H1 (cell line): ENCODE measurements at regions not wholly inside any gene's neighbourhood (a gene's known extent, or its start where the extent isn't known, plus 50 kb on each side); places are given as distances from the start of the nearest gene placed in this dataset.

ENCODE experiments used
- CTCF ChIA-PET: fragments of 300-600 bp; sonication (Branson Sonifier 250); formaldehyde crosslinking; loops from one replicate; lab custom pipeline; 2021; ENCODE audit not compliant: partially characterized antibody; lab: Charles Lee
- POLR2A ChIA-PET: fragments of 300-600 bp; sonication (Branson Sonifier 250); formaldehyde crosslinking; loops from one replicate; lab custom pipeline; 2021; ENCODE audit warnings: inconsistent platforms; ENCODE audit not compliant: partially characterized antibody; lab: Charles Lee
- DNase-seq, 2 experiments: peaks; one replicate each; pipeline versions ENCODE4 v3.0.0 to v3.0.0-alpha.2; 2010 to 2022; ENCODE audit warnings: low spot score in 2 of 2, low read depth in 1 of 2, mixed read lengths in 1 of 2
- FAIRE-seq: peaks from 2 replicates; lab custom pipeline; 2011; peaks lifted over from hg19 to GRCh38; lab: Jason Lieb, UNC
- H2AFZ ChIP-seq: 2 replicates; pipeline ENCODE4 v1.8.1; 2012; ENCODE audit warnings: low read length, inconsistent platforms
- H2AK5ac ChIP-seq: 2 replicates; pipeline ENCODE4 v1.6.1; 2013; ENCODE audit warnings: low read depth, low read length
- H2BK120ac ChIP-seq: replicated peaks from 2 replicates; pipeline ENCODE3; 2013; ENCODE audit warnings: low read depth, low read length, inconsistent platforms
- H2BK12ac ChIP-seq: 2 replicates; pipeline ENCODE4 v1.6.1; 2013; ENCODE audit warnings: low read depth, low read length
- H2BK15ac ChIP-seq: 2 replicates; pipeline ENCODE4 v1.6.1; 2013; ENCODE audit warnings: low read length
- H2BK20ac ChIP-seq: 2 replicates; pipeline ENCODE4 v1.6.1; 2013; ENCODE audit warnings: low read length
- H2BK5ac ChIP-seq: 2 replicates; pipeline ENCODE4 v1.6.1; 2013; ENCODE audit warnings: low read depth, low read length
- H3K14ac ChIP-seq: 2 replicates; pipeline ENCODE4 v1.6.1; 2013; ENCODE audit warnings: inconsistent platforms; ENCODE audit not compliant: insufficient read length
- H3K18ac ChIP-seq: 2 replicates; pipeline ENCODE4 v1.6.1; 2013; ENCODE audit warnings: low read length; ENCODE audit errors: extremely low read depth
- H3K23ac ChIP-seq: 2 replicates; pipeline ENCODE4 v1.6.1; 2013; ENCODE audit warnings: inconsistent platforms; ENCODE audit not compliant: insufficient read length
- H3K23me2 ChIP-seq: 2 replicates; pipeline ENCODE4 v1.6.1; 2013; ENCODE audit warnings: low read depth, low read length
- H3K27ac ChIP-seq: 2 replicates; pipeline ENCODE4 v1.6.1; 2011; ENCODE audit warnings: low read depth, low read length, inconsistent platforms
- H3K27me3 ChIP-seq, 4 experiments: replicated peaks in 1 of 4; 1 replicate in 1 of 4; 2 replicates in 3 of 4; pipeline versions ENCODE4 v1.6.1 to v1.8.1; 2011 to 2013; ENCODE audit warnings: low read length in 3 of 4, mild to moderate bottlenecking in 3 of 4, inconsistent platforms in 2 of 4, mixed read lengths in 2 of 4, moderate library complexity in 1 of 4; ENCODE audit not compliant: control insufficient read depth in 3 of 4, insufficient read depth in 3 of 4; ENCODE audit errors: extremely low read depth in 1 of 4
- H3K36me3 ChIP-seq, 4 experiments: 2 replicates each; pipeline versions ENCODE4 v1.6.1 to v1.8.1; 2011 to 2013; ENCODE audit warnings: mild to moderate bottlenecking in 4 of 4, low read length in 3 of 4, moderate library complexity in 2 of 4, control low read depth in 1 of 4, inconsistent platforms in 1 of 4; ENCODE audit not compliant: insufficient read depth in 4 of 4, control insufficient read depth in 2 of 4
- H3K4ac ChIP-seq: replicated peaks from 2 replicates; pipeline ENCODE3; 2013; ENCODE audit warnings: low read length, low read depth, mixed read lengths, inconsistent platforms; ENCODE audit not compliant: insufficient read length
- H3K4me1 ChIP-seq, 4 experiments: replicated peaks in 1 of 4; 1 replicate in 1 of 4; 2 replicates in 3 of 4; pipeline versions ENCODE4 v1.6.1 to v1.8.1; 2011 to 2013; ENCODE audit warnings: low read length in 3 of 4, inconsistent platforms in 2 of 4, mixed read lengths in 1 of 4; ENCODE audit not compliant: insufficient read depth in 4 of 4, control insufficient read depth in 3 of 4
- H3K4me2 ChIP-seq, 2 experiments: 2 replicates each; pipeline versions ENCODE4 v1.6.1 to v1.8.1; 2011 to 2013; ENCODE audit warnings: low read depth in 2 of 2, low read length in 2 of 2, control low read depth in 1 of 2, inconsistent platforms in 1 of 2, mild to moderate bottlenecking in 1 of 2; ENCODE audit not compliant: insufficient read depth in 1 of 2
- H3K4me3 ChIP-seq, 4 experiments: fragments of 200-600, 300-600 bp in 1 of 4; sonication (generic), shearing (Covaris generic), sonication (Bioruptor Twin) in 1 of 4; 2 replicates each; pipeline versions ENCODE4 v1.5.1 to v1.8.1; 2011 to 2016; ENCODE audit warnings: low read length in 4 of 4, low read depth in 3 of 4, control low read depth in 2 of 4, inconsistent platforms in 2 of 4, mild to moderate bottlenecking in 2 of 4, mixed read lengths in 1 of 4, moderate library complexity in 1 of 4; ENCODE audit not compliant: insufficient read depth in 2 of 4; ENCODE audit errors: extremely low read depth in 1 of 4
- H3K56ac ChIP-seq: replicated peaks from 2 replicates; pipeline ENCODE3; 2013; ENCODE audit warnings: low read depth, mild to moderate bottlenecking, mixed read lengths, low read length, inconsistent platforms; ENCODE audit not compliant: insufficient read length
- H3K79me1 ChIP-seq: 2 replicates; pipeline ENCODE4 v1.6.1; 2013; ENCODE audit warnings: low read depth, low read length, control low read depth
- H3K79me2 ChIP-seq, 2 experiments: 2 replicates each; pipeline versions ENCODE4 v1.6.1 to v1.8.1; 2012 to 2013; ENCODE audit warnings: low read length in 2 of 2, mild to moderate bottlenecking in 2 of 2, inconsistent platforms in 1 of 2; ENCODE audit not compliant: insufficient read depth in 2 of 2, control insufficient read depth in 1 of 2
- H3K9ac ChIP-seq, 4 experiments: replicated peaks in 1 of 4; 1 replicate in 1 of 4; 2 replicates in 3 of 4; pipeline versions ENCODE4 v1.6.1 to v1.8.1; 2011 to 2013; ENCODE audit warnings: low read depth in 3 of 4, low read length in 3 of 4, control low read depth in 2 of 4, mild to moderate bottlenecking in 2 of 4, moderate library complexity in 2 of 4, inconsistent platforms in 1 of 4; ENCODE audit errors: extremely low read depth in 1 of 4
- H3K9me3 ChIP-seq, 2 experiments: 2 replicates each; pipeline versions ENCODE4 v1.6.1 to v1.8.1; 2012 to 2013; ENCODE audit warnings: mild to moderate bottlenecking in 2 of 2, moderate library complexity in 2 of 2, control low read depth in 1 of 2, inconsistent platforms in 1 of 2, low read depth in 1 of 2, low read length in 1 of 2, mixed read lengths in 1 of 2; ENCODE audit not compliant: insufficient read depth in 2 of 2
- H4K20me1 ChIP-seq, 2 experiments: replicated peaks in 1 of 2; 2 replicates each; pipeline versions ENCODE3 to v1.8.1; 2011 to 2013; ENCODE audit warnings: inconsistent platforms in 2 of 2, low read length in 2 of 2, mild to moderate bottlenecking in 1 of 2; ENCODE audit not compliant: insufficient read depth in 2 of 2, control insufficient read depth in 1 of 2
- H4K5ac ChIP-seq: 2 replicates; pipeline ENCODE4 v1.6.1; 2013; ENCODE audit warnings: low read length, low read depth, mixed read lengths, inconsistent platforms; ENCODE audit not compliant: insufficient read length
- H4K8ac ChIP-seq: 2 replicates; pipeline ENCODE4 v1.8.0; 2013; ENCODE audit warnings: mild to moderate bottlenecking, moderate library complexity, low read length, inconsistent platforms; ENCODE audit not compliant: insufficient read depth; ENCODE audit errors: extremely low read depth
- H4K91ac ChIP-seq: replicated peaks from 2 replicates; pipeline ENCODE3; 2013; ENCODE audit warnings: low read length, mixed read lengths, inconsistent platforms; ENCODE audit not compliant: insufficient read length
- ASH2L ChIP-seq: fragments of 200-600, 300-600 bp; sonication (generic); IDR thresholded peaks from one replicate; pipeline ENCODE4 v1.7.1; 2017; ENCODE audit warnings: low read length
- BCL11A ChIP-seq, 2 experiments: IDR thresholded peaks; one replicate each; pipeline ENCODE4 v1.6.1; 2011; ENCODE audit warnings: low read depth in 2 of 2, low read length in 2 of 2, mild to moderate bottlenecking in 2 of 2
- CBX8 ChIP-seq: fragments of 300-800, 300-1000 bp; sonication (generic); IDR thresholded peaks from 2 replicates; pipeline ENCODE4 v1.7.1; 2016; ENCODE audit warnings: low read depth, low read length, borderline replicate concordance
- CTBP2 ChIP-seq: IDR thresholded peaks from 2 replicates; pipeline ENCODE4 v1.7.0; 2011; ENCODE audit warnings: borderline replicate concordance, mild to moderate bottlenecking, moderate library complexity, mixed read lengths, low read length; ENCODE audit not compliant: insufficient read depth, insufficient read length
- JUN ChIP-seq: IDR thresholded peaks from 2 replicates; pipeline ENCODE4 v1.6.1; 2011; ENCODE audit warnings: low read depth, mild to moderate bottlenecking, improper control_type of control experiment, low read length
- POLR2A ChIP-seq, 2 experiments: IDR thresholded peaks; 1 replicate in 1 of 2; 2 replicates in 1 of 2; pipeline ENCODE4 v1.6.1; 2011; ENCODE audit warnings: low read depth in 2 of 2, low read length in 2 of 2, mild to moderate bottlenecking in 2 of 2; ENCODE audit errors: control extremely low read depth in 1 of 2
- POLR2AphosphoS5 ChIP-seq: IDR thresholded peaks from 2 replicates; pipeline ENCODE4 v1.6.1; 2011; ENCODE audit warnings: low read depth, low read length
- POU5F1 ChIP-seq: IDR thresholded peaks from 2 replicates; pipeline ENCODE4 v1.6.1; 2011; ENCODE audit warnings: low read depth, mild to moderate bottlenecking, low read length, moderate library complexity
- SP2 ChIP-seq: IDR thresholded peaks from 2 replicates; pipeline ENCODE4 v1.6.1; 2012; ENCODE audit warnings: mild to moderate bottlenecking, low read length, inconsistent platforms
- SP4 ChIP-seq: IDR thresholded peaks from 2 replicates; pipeline ENCODE4 v1.6.1; 2012; ENCODE audit warnings: low read length, inconsistent platforms
- TAF7 ChIP-seq: optimal IDR thresholded peaks from 2 replicates; pipeline ENCODE3; 2011; ENCODE audit warnings: low read depth, mild to moderate bottlenecking, inconsistent platforms, low read length, moderate library complexity, borderline replicate concordance
- TCF12 ChIP-seq: IDR thresholded peaks from 2 replicates; pipeline ENCODE4 v1.6.1; 2011; ENCODE audit warnings: low read depth, mild to moderate bottlenecking, low read length
- WGBS, 2 experiments: shearing (Covaris generic) in 1 of 2; methylation state at CpG; one replicate each; pipeline versions ENCODE4 v1.1.6 to v1.1.7; 2013 to 2015; ENCODE audit warnings: low lambda C conversion rate in 2 of 2, mixed read lengths in 2 of 2, inconsistent platforms in 1 of 2, low coverage in 1 of 2, missing lambda C conversion rate in 1 of 2; ENCODE audit not compliant: insufficient replicate concordance in 2 of 2, insufficient coverage in 1 of 2, insufficient read length in 1 of 2; ENCODE audit errors: extremely low coverage in 1 of 2, missing lambda C conversion rate in 1 of 2; 5-methylcytosine and 5-hydroxymethylcytosine counted together
- TF ChIP-seq, protein P1 (sequence below): IDR thresholded peaks from 2 replicates; pipeline ENCODE4 v1.6.1; 2011; ENCODE audit warnings: low read depth, mild to moderate bottlenecking, low read length; ENCODE audit not compliant: insufficient read depth

- no peak for DNase-seq
- POLR2A ChIA-PET, result no interaction called here
Observed at GRCh38 chr1:213457186-213457585, 406.1 kb downstream of the RPS6KC1 start.

More at GRCh38 chr1:213457186-213457585, 406.1 kb downstream of the RPS6KC1 start:
- H3K9ac ChIP-seq, result no peak overlapping the region
- no peak overlapping the region for H3K4me2 ChIP-seq
- H3K23me2 ChIP-seq, result no peaks in the 10 kb centered on the region
- no peak overlapping the region for H2BK15ac ChIP-seq
- no peak overlapping the region for H2AK5ac ChIP-seq
- CTCF ChIA-PET, result interaction anchor here (1.1 kb wide), 1 partner anchor 37 kb away, joined by 3 read pairs; no protein-coding TSS in a partner anchor
- H3K14ac ChIP-seq, result no peak overlapping the region
- H3K27ac ChIP-seq, result no peak overlapping the region
- H2BK120ac ChIP-seq, result no peak overlapping the region
- H3K56ac ChIP-seq, result no peak overlapping the region
- H3K23ac ChIP-seq, result no peak overlapping the region
- H4K8ac ChIP-seq, result no peak overlapping the region
- no peak overlapping the region for H2BK12ac ChIP-seq
- H4K20me1 ChIP-seq, result no peaks in the 10 kb centered on the region
- TF ChIP-seq, protein P1, sequence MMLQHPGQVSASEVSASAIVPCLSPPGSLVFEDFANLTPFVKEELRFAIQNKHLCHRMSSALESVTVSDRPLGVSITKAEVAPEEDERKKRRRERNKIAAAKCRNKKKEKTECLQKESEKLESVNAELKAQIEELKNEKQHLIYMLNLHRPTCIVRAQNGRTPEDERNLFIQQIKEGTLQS, result no peak
- TF ChIP-seq CBX8, result no peak
- no peak for TF ChIP-seq POLR2A (IDR thresholded peaks at IDR 0.05; ENCODE audit: control extremely low read depth in 1 of 2, low read depth in 2 of 2, low read length in 2 of 2)
- TF ChIP-seq POU5F1, result no peak
- no peak for TF ChIP-seq POLR2AphosphoS5
- no peak for TF ChIP-seq SP2
- no peak for TF ChIP-seq ASH2L
- no peak for TF ChIP-seq SP4
- TF ChIP-seq CTBP2, result no peak
- no peak for TF ChIP-seq JUN
- no peak for TF ChIP-seq BCL11A (IDR thresholded peaks at IDR 0.05; ENCODE audit: low read depth in 2 of 2, low read length in 2 of 2)
- TF ChIP-seq TCF12, result no peak
- TF ChIP-seq TAF7, result no peak
- FAIRE-seq, result no peak
- H3K36me3 ChIP-seq, result no peaks in the 10 kb centered on the region
- H3K9me3 ChIP-seq, result no peaks in the 10 kb centered on the region
- H3K4ac ChIP-seq, result no peak overlapping the region
- H3K4me1 ChIP-seq, result peaks cover 0 to 4% (median 0%) of the 10 kb centered on the region in 4 experiments; a peak in 2 of 7 replicates
- no peak overlapping the region for H3K4me3 ChIP-seq
- no peak overlapping the region for H2AFZ ChIP-seq
- H2BK5ac ChIP-seq, result no peak overlapping the region
- H4K91ac ChIP-seq, result no peak overlapping the region
- H3K27me3 ChIP-seq, result no peaks in the 10 kb centered on the region
- no peaks in the 10 kb centered on the region for H3K79me2 ChIP-seq
- H3K18ac ChIP-seq, result no peak overlapping the region
- H2BK20ac ChIP-seq, result no peak overlapping the region
- WGBS, 2 experiments, result 94% methylated on average over 4 of the region's 4 CpGs; no CpG with 5 or more reads in 1 of the 2 experiments
- H4K5ac ChIP-seq, result no peak overlapping the region
- no peaks in the 10 kb centered on the region for H3K79me1 ChIP-seq
